ENCODE measurements at regions not wholly inside any gene's neighbourhood (a gene's known extent, or its start where the extent isn't known, plus 50 kb on each side); places are given as distances from the start of the nearest gene placed in this dataset.

DNA sequence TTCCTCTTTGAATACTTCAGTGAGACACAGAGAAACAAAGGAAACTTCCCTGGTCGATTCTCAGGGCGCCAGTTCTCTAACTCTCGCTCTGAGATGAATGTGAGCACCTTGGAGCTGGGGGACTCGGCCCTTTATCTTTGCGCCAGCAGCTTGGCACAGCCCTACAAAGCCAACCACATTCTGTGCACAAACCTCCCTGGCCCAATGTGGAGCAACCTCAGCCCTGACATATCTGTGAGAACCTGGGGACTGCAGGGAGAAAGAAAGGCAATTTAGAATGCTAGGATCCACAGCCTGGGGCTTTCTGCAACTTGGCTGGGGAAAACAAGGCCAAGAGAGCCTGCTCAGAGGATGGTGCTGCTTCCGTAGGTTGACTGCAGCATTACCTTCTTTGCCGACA lies 63.5 kb upstream of the PRSS58 start:
- no peak for TF ChIP-seq POLR2A (IDR thresholded peaks at IDR 0.05)
- TF ChIP-seq, protein P1, sequence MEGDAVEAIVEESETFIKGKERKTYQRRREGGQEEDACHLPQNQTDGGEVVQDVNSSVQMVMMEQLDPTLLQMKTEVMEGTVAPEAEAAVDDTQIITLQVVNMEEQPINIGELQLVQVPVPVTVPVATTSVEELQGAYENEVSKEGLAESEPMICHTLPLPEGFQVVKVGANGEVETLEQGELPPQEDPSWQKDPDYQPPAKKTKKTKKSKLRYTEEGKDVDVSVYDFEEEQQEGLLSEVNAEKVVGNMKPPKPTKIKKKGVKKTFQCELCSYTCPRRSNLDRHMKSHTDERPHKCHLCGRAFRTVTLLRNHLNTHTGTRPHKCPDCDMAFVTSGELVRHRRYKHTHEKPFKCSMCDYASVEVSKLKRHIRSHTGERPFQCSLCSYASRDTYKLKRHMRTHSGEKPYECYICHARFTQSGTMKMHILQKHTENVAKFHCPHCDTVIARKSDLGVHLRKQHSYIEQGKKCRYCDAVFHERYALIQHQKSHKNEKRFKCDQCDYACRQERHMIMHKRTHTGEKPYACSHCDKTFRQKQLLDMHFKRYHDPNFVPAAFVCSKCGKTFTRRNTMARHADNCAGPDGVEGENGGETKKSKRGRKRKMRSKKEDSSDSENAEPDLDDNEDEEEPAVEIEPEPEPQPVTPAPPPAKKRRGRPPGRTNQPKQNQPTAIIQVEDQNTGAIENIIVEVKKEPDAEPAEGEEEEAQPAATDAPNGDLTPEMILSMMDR (IDR thresholded peaks at IDR 0.05): no peak
